HepG2 (cell line): ENCODE measurements at regions not wholly inside any gene's neighbourhood (a gene's known extent, or its start where the extent isn't known, plus 50 kb on each side); places are given as distances from the start of the nearest gene placed in this dataset.

Experiments
- ATAC-seq: fragments of 200-7000 bp; cut with Tn5 transposase; 3 replicates; pipeline ENCODE4 v1.9.1; 2020; ENCODE audit warnings: mild to moderate bottlenecking, moderate library complexity
- BruUV-seq: library from RNA; stranded (reverse); fragments of 400-500 nt; replicated peaks from 2 replicates; lab custom pipeline; 2021; lab: Mats Ljungman, UMichigan
- CTCF ChIA-PET: fragments of 300-600 bp; formaldehyde crosslinking; extraction: SDS; loops from one replicate; lab custom pipeline; 2021; ENCODE audit warnings: low total read pairs, inconsistent platforms, low intra/inter-chr PET ratio; lab: Yijun Ruan, JAX
- POLR2A ChIA-PET: fragments of 350-600 bp; sonication (Branson Sonifier 250); formaldehyde crosslinking; loops from one replicate; lab custom pipeline; 2020; ENCODE audit warnings: antibody characterized with exemption, inconsistent platforms; lab: Yijun Ruan, JAX
- DNase-seq: peaks from one replicate; pipeline ENCODE4 v3.0.0-alpha.2; 2015; ENCODE audit warnings: low spot score
- FAIRE-seq: peaks from 3 replicates; lab custom pipeline; 2011; peaks lifted over from hg19 to GRCh38; lab: Jason Lieb, UNC
- H2AFZ ChIP-seq: one replicate; pipeline ENCODE4 v1.6.1; 2011; ENCODE audit warnings: low read length, inconsistent platforms
- H3K27ac ChIP-seq: fragments of 300-600 bp; 3 replicates; pipeline ENCODE4 v1.8.0; 2011; ENCODE audit warnings: mixed run types, mild to moderate bottlenecking, mixed read lengths, low read length, inconsistent platforms; ENCODE audit not compliant: insufficient read depth; ENCODE audit errors: extremely low read length
- H3K27me3 ChIP-seq, 2 experiments: fragments of 200-600 bp in 1 of 2; 2 replicates in 1 of 2; 3 replicates in 1 of 2; pipeline versions ENCODE4 v1.6.0 to v1.8.0; 2011; ENCODE audit warnings: low read length in 2 of 2, mild to moderate bottlenecking in 2 of 2, moderate library complexity in 2 of 2, inconsistent platforms in 1 of 2; ENCODE audit not compliant: insufficient read depth in 2 of 2, control insufficient read depth in 1 of 2
- H3K36me3 ChIP-seq, 2 experiments: fragments of 200-600 bp in 1 of 2; replicated peaks in 1 of 2; 2 replicates in 1 of 2; 3 replicates in 1 of 2; pipeline versions ENCODE4 v1.5.1 to v1.8.0; 2011; ENCODE audit warnings: low read length in 2 of 2, inconsistent platforms in 1 of 2; ENCODE audit not compliant: insufficient read depth in 2 of 2, control insufficient read depth in 1 of 2
- H3K4me1 ChIP-seq: 2 replicates; pipeline ENCODE4 v1.5.1; 2012; ENCODE audit warnings: low read length, inconsistent platforms; ENCODE audit not compliant: insufficient read depth
- H3K4me2 ChIP-seq: 2 replicates; pipeline ENCODE4 v1.6.0; 2011; ENCODE audit warnings: low read depth, low read length, inconsistent platforms
- H3K4me3 ChIP-seq, 3 experiments: fragments of 200-600 bp in 1 of 3; sonication (generic), shearing (Covaris generic) in 1 of 3; replicated peaks in 1 of 3; 2 replicates each; pipeline ENCODE4 v1.5.1; 2011 to 2016; ENCODE audit warnings: low read length in 3 of 3, inconsistent platforms in 2 of 3, low read depth in 2 of 3, mild to moderate bottlenecking in 2 of 3, control low read depth in 1 of 3, mixed read lengths in 1 of 3; ENCODE audit not compliant: insufficient read depth in 1 of 3
- H3K79me2 ChIP-seq: one replicate; pipeline ENCODE4 v1.6.1; 2011; ENCODE audit warnings: low read length, inconsistent platforms; ENCODE audit not compliant: insufficient read depth
- H3K9ac ChIP-seq: 2 replicates; pipeline ENCODE4 v1.6.0; 2011; ENCODE audit warnings: mild to moderate bottlenecking, low read depth, low read length, inconsistent platforms; ENCODE audit not compliant: insufficient read depth
- H3K9me3 ChIP-seq: 2 replicates; pipeline ENCODE4 v1.5.1; 2012; ENCODE audit warnings: mild to moderate bottlenecking, low read length
- H4K20me1 ChIP-seq: 2 replicates; pipeline ENCODE4 v1.6.0; 2011; ENCODE audit warnings: inconsistent platforms, mild to moderate bottlenecking, low read length, moderate library complexity; ENCODE audit not compliant: insufficient read depth
- FOXA3 ChIP-seq: IDR thresholded peaks from 2 replicates; pipeline ENCODE4 v1.6.1; 2016; ENCODE audit warnings: missing genetic modification reagents, missing compliant biosample characterization
- KLF12 ChIP-seq: sonication (generic); formaldehyde crosslinking; IDR thresholded peaks from 2 replicates; pipeline ENCODE4 v1.4.0; 2020; ENCODE audit warnings: missing genetic modification reagents, borderline replicate concordance
- LCORL ChIP-seq, 2 experiments: fragments of 450-650 bp in 1 of 2; sonication (generic) in 1 of 2; formaldehyde crosslinking in 1 of 2; IDR thresholded peaks; 2 replicates each; pipeline versions ENCODE4 v1.5.0 to v1.6.1; 2017 to 2020; ENCODE audit warnings: antibody characterized with exemption in 1 of 2, missing genetic modification reagents in 1 of 2
- TBL1XR1 ChIP-seq: fragments of 150-350 bp; IDR thresholded peaks from 2 replicates; pipeline ENCODE4 v1.6.1; 2014; ENCODE audit warnings: borderline replicate concordance, low read length; ENCODE audit not compliant: partially characterized antibody
- TOE1 ChIP-seq: sonication (generic); formaldehyde crosslinking; IDR thresholded peaks from 2 replicates; pipeline ENCODE4 v1.4.0; 2020; ENCODE audit warnings: mild to moderate bottlenecking, missing genetic modification reagents
- ZBTB7B ChIP-seq: sonication (generic); formaldehyde crosslinking; IDR thresholded peaks from 2 replicates; pipeline ENCODE4 v1.4.0; 2020; ENCODE audit warnings: missing genetic modification reagents
- WGBS: methylation state at CpG from one replicate; pipeline ENCODE4 v1.1.6; 2017; ENCODE audit warnings: low lambda C conversion rate; 5-methylcytosine and 5-hydroxymethylcytosine counted together
- in situ Hi-C: cut with HindIII; loops from 2 replicates; pipeline ENCODE4 v1.10.0; 2017; ENCODE audit warnings: low pct_unique_long_range_greater_than_20kb; ENCODE audit not compliant: extremely low pct_ligation_motif_present
- intact Hi-C: fragments of 100-400 bp; cut with micrococcal nuclease; formaldehyde crosslinking; loops from one replicate; pipeline ENCODE4 v1.10.0; 2022; ENCODE audit not compliant: unreplicated experiment
- TF ChIP-seq, protein P1 (sequence below): sonication (generic); formaldehyde crosslinking; IDR thresholded peaks from 2 replicates; pipeline ENCODE4 v1.4.0; 2020; ENCODE audit warnings: low read depth, mild to moderate bottlenecking, missing genetic modification reagents
- TF ChIP-seq, protein P2 (sequence below): sonication (generic); formaldehyde crosslinking; IDR thresholded peaks from 2 replicates; pipeline ENCODE4 v1.4.0; 2020; ENCODE audit warnings: missing genetic modification reagents
- TF ChIP-seq, protein P3 (sequence below): sonication (generic); formaldehyde crosslinking; IDR thresholded peaks from 2 replicates; pipeline ENCODE4 v1.4.0; 2020; ENCODE audit warnings: missing genetic modification reagents
- TF ChIP-seq, protein P4 (sequence below): sonication (generic); formaldehyde crosslinking; IDR thresholded peaks from 2 replicates; pipeline ENCODE4 v1.5.1; 2020; ENCODE audit warnings: missing genetic modification reagents, mild to moderate bottlenecking, borderline replicate concordance
- TF ChIP-seq, protein P5 (sequence below): IDR thresholded peaks from 2 replicates; pipeline ENCODE4 v1.6.1; 2016

DNA sequence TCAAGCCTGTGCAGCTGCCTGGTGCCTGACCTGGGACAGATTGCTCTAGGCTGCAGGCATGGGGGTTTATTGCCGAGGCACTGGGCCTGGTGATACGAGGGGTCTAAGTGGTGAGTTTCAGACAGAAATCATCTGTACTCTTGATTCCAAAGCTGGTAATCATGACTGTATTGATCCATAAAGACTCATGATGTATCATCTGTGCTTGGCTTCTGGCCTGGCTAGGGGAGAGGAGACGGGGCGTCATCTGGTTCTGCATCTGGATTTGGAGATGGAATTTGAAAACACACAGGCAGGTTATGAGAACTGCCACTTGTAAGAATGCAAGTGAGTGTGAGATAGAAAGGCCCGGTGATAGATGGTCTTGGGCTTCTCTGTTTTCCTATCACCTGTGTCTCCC is 337.4 kb upstream of the C2CD4B start (continued):
- TF ChIP-seq, protein P1, sequence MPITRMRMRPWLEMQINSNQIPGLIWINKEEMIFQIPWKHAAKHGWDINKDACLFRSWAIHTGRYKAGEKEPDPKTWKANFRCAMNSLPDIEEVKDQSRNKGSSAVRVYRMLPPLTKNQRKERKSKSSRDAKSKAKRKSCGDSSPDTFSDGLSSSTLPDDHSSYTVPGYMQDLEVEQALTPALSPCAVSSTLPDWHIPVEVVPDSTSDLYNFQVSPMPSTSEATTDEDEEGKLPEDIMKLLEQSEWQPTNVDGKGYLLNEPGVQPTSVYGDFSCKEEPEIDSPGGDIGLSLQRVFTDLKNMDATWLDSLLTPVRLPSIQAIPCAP (CRISPR knock-in tag), result no peak
- no peak for TF ChIP-seq FOXA3 (CRISPR knock-in tag)
- no peak for TF ChIP-seq ZBTB7B
- TF ChIP-seq, protein P2, sequence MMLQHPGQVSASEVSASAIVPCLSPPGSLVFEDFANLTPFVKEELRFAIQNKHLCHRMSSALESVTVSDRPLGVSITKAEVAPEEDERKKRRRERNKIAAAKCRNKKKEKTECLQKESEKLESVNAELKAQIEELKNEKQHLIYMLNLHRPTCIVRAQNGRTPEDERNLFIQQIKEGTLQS (CRISPR knock-in tag), result no peak
- no peak for TF ChIP-seq KLF12 (CRISPR knock-in tag)
- no peak for TF ChIP-seq TBL1XR1
- TF ChIP-seq, protein P3, sequence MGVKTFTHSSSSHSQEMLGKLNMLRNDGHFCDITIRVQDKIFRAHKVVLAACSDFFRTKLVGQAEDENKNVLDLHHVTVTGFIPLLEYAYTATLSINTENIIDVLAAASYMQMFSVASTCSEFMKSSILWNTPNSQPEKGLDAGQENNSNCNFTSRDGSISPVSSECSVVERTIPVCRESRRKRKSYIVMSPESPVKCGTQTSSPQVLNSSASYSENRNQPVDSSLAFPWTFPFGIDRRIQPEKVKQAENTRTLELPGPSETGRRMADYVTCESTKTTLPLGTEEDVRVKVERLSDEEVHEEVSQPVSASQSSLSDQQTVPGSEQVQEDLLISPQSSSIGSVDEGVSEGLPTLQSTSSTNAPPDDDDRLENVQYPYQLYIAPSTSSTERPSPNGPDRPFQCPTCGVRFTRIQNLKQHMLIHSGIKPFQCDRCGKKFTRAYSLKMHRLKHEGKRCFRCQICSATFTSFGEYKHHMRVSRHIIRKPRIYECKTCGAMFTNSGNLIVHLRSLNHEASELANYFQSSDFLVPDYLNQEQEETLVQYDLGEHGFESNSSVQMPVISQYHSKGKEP, result no peak
- TF ChIP-seq, protein P4, sequence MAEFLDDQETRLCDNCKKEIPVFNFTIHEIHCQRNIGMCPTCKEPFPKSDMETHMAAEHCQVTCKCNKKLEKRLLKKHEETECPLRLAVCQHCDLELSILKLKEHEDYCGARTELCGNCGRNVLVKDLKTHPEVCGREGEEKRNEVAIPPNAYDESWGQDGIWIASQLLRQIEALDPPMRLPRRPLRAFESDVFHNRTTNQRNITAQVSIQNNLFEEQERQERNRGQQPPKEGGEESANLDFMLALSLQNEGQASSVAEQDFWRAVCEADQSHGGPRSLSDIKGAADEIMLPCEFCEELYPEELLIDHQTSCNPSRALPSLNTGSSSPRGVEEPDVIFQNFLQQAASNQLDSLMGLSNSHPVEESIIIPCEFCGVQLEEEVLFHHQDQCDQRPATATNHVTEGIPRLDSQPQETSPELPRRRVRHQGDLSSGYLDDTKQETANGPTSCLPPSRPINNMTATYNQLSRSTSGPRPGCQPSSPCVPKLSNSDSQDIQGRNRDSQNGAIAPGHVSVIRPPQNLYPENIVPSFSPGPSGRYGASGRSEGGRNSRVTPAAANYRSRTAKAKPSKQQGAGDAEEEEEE (CRISPR knock-in tag), result no peak
- no peak for TF ChIP-seq TOE1 (CRISPR knock-in tag)

DNA sequence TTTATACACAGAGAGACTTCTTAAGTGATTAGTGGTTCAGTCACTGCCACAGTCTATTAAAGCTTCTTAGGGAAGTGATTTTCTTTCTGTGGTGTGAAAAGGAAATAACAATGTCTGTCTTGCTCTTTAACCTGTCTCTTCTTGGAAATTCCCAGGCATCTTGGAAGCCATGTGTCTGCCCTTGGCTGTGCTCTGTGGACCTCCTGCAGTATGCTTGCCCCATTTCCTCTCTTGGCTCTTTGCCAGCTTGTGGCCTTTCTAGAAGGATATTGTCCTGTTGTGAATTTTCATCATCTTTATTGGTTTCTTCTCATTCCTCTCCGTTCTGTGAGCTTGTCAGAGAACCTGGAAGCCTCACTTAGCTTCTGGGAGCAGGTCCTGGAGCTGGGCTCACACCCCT is 338.4 kb upstream of the C2CD4B start:
- H2AFZ ChIP-seq, result no peak overlapping the region
- DNase-seq (no peak), FAIRE-seq (no peak)
- no peak overlapping the region for H3K9ac ChIP-seq
- BruUV-seq, result no TSS peak
- H3K4me3 ChIP-seq, result no peak overlapping the region
- TF ChIP-seq LCORL (IDR thresholded peaks at IDR 0.05) (peak; percentile 65), LCORL (CRISPR knock-in tag; IDR thresholded peaks at IDR 0.05) (no peak)
- TF ChIP-seq, protein P5, sequence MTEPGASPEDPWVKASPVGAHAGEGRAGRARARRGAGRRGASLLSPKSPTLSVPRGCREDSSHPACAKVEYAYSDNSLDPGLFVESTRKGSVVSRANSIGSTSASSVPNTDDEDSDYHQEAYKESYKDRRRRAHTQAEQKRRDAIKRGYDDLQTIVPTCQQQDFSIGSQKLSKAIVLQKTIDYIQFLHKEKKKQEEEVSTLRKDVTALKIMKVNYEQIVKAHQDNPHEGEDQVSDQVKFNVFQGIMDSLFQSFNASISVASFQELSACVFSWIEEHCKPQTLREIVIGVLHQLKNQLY (CRISPR knock-in tag), result no peak
- TF ChIP-seq, all 625 proteins: peak for 1
- ChIA-PET CTCF (no interaction called here), POLR2A (no interaction called here)
- H3K4me1 ChIP-seq, result peaks cover 93% of the 10 kb centered on the region
- WGBS, result 88% methylated on average over 1 of the region's 1 CpG
- no peak for ATAC-seq
- in situ Hi-C loops, result no loop called here
- H4K20me1 ChIP-seq, result no peaks in the 10 kb centered on the region
- no peak overlapping the region for H3K4me2 ChIP-seq
- no peaks in the 10 kb centered on the region for H3K79me2 ChIP-seq
- no peaks in the 10 kb centered on the region for H3K36me3 ChIP-seq
- intact Hi-C loops, result no loop called here
- H3K27me3 ChIP-seq, result no peaks in the 10 kb centered on the region
- no peak overlapping the region for H3K27ac ChIP-seq
- H3K9me3 ChIP-seq, result no peaks in the 10 kb centered on the region
